C4-2B (cell line): ENCODE measurements at regions not wholly inside any gene's neighbourhood (a gene's known extent, or its start where the extent isn't known, plus 50 kb on each side); places are given as distances from the start of the nearest gene placed in this dataset.

Experiments
- H3K27ac ChIP-seq: fragments of 450-650 bp; 2 replicates; pipeline ENCODE4 v1.5.1; 2017
- CTCF ChIP-seq: fragments of 450-650 bp; conservative IDR thresholded peaks from 2 replicates; pipeline ENCODE4 v1.5.1; 2017; ENCODE audit warnings: mild to moderate bottlenecking
- ZFX ChIP-seq: fragments of 450-650 bp; IDR thresholded peaks from 2 replicates; pipeline ENCODE4 v1.6.1; 2017

- TF ChIP-seq CTCF (no peak), ZFX (no peak)
- H3K27ac ChIP-seq = no peak overlapping the region
These were observed 91.5 kb upstream of the NALF2 start for GRCh38 chrX:69412661-69413060.

GRCh38 chrX:69398881-69399280 lies 105.2 kb upstream of the NALF2 start:
- H3K27ac ChIP-seq = no peak overlapping the region
- no peak for TF ChIP-seq CTCF
- TF ChIP-seq ZFX = no peak

- no peak for TF ChIP-seq CTCF
- no peak for TF ChIP-seq ZFX
These were observed 107.2 kb upstream of the NALF2 start for GRCh38 chrX:69396916-69397315.

GRCh38 chrX:69395306-69395705 lies 108.8 kb upstream of the NALF2 start:
- TF ChIP-seq ZFX = no peak
- TF ChIP-seq CTCF = no peak

More at GRCh38 chrX:69396916-69397315, 107.2 kb upstream of the NALF2 start:
- H3K27ac ChIP-seq = no peak overlapping the region

GRCh38 chrX:69389101-69389501 lies 115.0 kb upstream of the NALF2 start:
- TF ChIP-seq ZFX (no peak), CTCF (no peak)

More at GRCh38 chrX:69395306-69395705, 108.8 kb upstream of the NALF2 start:
- no peak overlapping the region for H3K27ac ChIP-seq

GRCh38 chrX:69388526-69388925 lies 115.6 kb upstream of the NALF2 start:
- TF ChIP-seq CTCF (no peak), ZFX (no peak)
- no peak overlapping the region for H3K27ac ChIP-seq

More at GRCh38 chrX:69389101-69389501, 115.0 kb upstream of the NALF2 start:
- H3K27ac ChIP-seq = no peak overlapping the region

- H3K27ac ChIP-seq = no peak overlapping the region
These were observed 116.3 kb upstream of the NALF2 start for GRCh38 chrX:69387567-69388487.

More at GRCh38 chrX:69387567-69388487, 116.3 kb upstream of the NALF2 start:
- TF ChIP-seq ZFX (no peak), CTCF (peak; percentile 84)
